ENCODE measurements at regions not wholly inside any gene's neighbourhood (a gene's known extent, or its start where the extent isn't known, plus 50 kb on each side); places are given as distances from the start of the nearest gene placed in this dataset.
"Not testable (repeated sequence)": the region's sequence is repeated elsewhere in the genome, so short reads cannot be mapped to it uniquely, and the experiment has no call there.

DNA sequence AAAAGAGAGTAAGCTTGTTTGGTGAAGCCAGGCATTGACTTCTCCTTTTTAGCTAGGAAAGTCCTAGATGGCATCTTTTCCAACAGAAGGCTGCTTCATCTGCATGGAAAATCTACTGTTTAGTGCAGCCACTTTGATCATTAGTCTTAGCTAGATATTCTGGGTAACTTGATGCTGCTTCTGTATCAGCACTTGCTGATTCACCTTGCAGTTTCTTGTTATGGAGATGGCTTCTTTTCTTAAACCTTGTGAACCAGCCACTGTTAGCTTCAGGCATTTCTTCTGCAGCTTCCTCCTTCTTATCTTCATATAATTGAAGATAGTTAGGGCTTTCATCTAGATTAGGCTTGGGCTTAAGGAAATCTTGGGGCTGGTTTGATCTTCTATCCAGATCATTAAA is 639.7 kb downstream of the TDRD15 start:
- Histone ChIP-seq H3K4me1 (ENCODE audit: control insufficient read depth, insufficient read depth, low read length) (no peaks in the 10 kb centered on the region), H3K9ac (ENCODE audit: low read length) (no peak overlapping the region), H3K9me3 (ENCODE audit: control insufficient read depth, low read length) (peaks cover 5% of the 10 kb centered on the region), H3K27me3 (replicated peaks; ENCODE audit: control insufficient read depth, insufficient read depth, low read length) (no peaks in the 10 kb centered on the region), H3K4me3 (ENCODE audit: low read length) (no peak overlapping the region), H3K36me3 (ENCODE audit: control insufficient read depth, insufficient read depth, low read length, severe bottlenecking) (no peaks in the 10 kb centered on the region)
- no peak for DNase-seq (ENCODE audit: low read depth)

DNA sequence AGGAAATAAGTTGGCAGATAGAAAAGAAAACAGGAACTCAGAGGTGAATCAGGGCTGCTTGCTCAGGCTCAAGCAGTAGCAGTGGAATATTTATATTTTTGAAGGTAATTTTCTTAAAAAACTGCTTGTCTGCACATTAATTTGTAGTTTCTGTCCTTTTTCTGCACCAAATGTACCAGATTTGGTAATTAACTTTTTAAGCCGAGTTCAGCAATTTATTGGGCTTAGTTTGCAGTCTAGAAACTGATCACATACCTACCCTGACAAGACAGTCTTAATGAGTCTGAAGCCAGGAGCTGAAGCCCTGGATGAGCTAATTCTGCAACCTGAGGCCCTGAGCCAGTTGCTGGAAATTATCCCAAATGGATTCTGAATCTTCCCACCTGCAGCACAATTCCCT is 647.0 kb downstream of the TDRD15 start:
- H3K27me3 ChIP-seq (replicated peaks; ENCODE audit: control insufficient read depth, insufficient read depth, low read length), result no peaks in the 10 kb centered on the region
- H3K4me1 ChIP-seq (ENCODE audit: control insufficient read depth, insufficient read depth, low read length), result peaks cover 21% of the 10 kb centered on the region
- DNase-seq (ENCODE audit: low read depth), result no peak
- H3K4me3 ChIP-seq (ENCODE audit: low read length), result no peak overlapping the region
- no peaks in the 10 kb centered on the region for H3K36me3 ChIP-seq (ENCODE audit: control insufficient read depth, insufficient read depth, low read length, severe bottlenecking)
- H3K9me3 ChIP-seq (ENCODE audit: control insufficient read depth, low read length), result no peaks in the 10 kb centered on the region
- H3K9ac ChIP-seq (ENCODE audit: low read length), result no peak overlapping the region

DNA sequence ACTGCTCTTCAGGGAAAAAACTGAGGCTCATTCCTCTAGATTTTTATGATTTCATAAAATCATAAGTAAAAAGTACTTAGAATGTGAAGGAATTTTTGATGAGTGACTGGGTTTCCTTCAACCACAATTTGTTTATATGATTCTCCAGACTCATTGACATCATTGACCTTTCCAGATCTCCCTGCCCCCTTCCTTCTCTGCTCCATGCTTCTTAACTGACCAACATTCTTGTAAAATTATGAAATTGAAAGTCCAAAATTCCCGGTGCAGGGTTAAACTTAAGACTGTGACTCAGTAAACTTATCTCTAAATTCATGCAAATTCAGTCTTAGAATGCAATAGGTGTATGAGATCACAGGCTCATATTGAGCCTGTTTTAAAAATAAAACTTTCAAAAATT is 648.9 kb downstream of the TDRD15 start:
- peak; percentile 61 for DNase-seq (ENCODE audit: low read depth)
- no peak overlapping the region for H3K9ac ChIP-seq (ENCODE audit: low read length)
- H3K27me3 ChIP-seq (replicated peaks; ENCODE audit: control insufficient read depth, insufficient read depth, low read length), result no peaks in the 10 kb centered on the region
- H3K9me3 ChIP-seq (ENCODE audit: control insufficient read depth, low read length), result no peaks in the 10 kb centered on the region
- no peak overlapping the region for H3K4me3 ChIP-seq (ENCODE audit: low read length)
- peaks cover 21% of the 10 kb centered on the region for H3K4me1 ChIP-seq (ENCODE audit: control insufficient read depth, insufficient read depth, low read length)
- H3K36me3 ChIP-seq (ENCODE audit: control insufficient read depth, insufficient read depth, low read length, severe bottlenecking), result no peaks in the 10 kb centered on the region

DNA sequence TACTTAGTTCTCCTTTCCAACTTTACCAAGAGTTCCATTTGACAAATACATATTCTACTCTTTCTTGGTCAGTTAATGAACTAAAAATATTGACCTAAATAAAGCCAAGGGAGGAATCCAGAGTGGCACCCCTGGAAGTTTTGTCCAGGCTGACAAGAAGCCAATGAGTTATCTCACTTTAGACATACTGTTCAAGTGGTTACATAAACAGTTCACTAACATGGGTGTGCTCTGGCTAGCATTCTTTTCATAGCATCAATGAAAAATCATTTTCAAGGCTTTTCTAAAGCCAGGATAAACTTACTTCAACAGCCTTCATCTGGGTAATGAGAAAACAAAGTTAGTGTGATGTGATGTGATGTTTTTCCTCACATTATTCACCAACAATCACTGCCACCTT is 649.4 kb downstream of the TDRD15 start:
- Histone ChIP-seq H3K9ac (ENCODE audit: low read length) (no peak overlapping the region), H3K36me3 (ENCODE audit: control insufficient read depth, insufficient read depth, low read length, severe bottlenecking) (no peaks in the 10 kb centered on the region), H3K4me1 (ENCODE audit: control insufficient read depth, insufficient read depth, low read length) (peaks cover 21% of the 10 kb centered on the region), H3K9me3 (ENCODE audit: control insufficient read depth, low read length) (no peaks in the 10 kb centered on the region), H3K27me3 (replicated peaks; ENCODE audit: control insufficient read depth, insufficient read depth, low read length) (no peaks in the 10 kb centered on the region), H3K4me3 (ENCODE audit: low read length) (no peak overlapping the region)
- DNase-seq (ENCODE audit: low read depth), result peak; percentile 27

DNA sequence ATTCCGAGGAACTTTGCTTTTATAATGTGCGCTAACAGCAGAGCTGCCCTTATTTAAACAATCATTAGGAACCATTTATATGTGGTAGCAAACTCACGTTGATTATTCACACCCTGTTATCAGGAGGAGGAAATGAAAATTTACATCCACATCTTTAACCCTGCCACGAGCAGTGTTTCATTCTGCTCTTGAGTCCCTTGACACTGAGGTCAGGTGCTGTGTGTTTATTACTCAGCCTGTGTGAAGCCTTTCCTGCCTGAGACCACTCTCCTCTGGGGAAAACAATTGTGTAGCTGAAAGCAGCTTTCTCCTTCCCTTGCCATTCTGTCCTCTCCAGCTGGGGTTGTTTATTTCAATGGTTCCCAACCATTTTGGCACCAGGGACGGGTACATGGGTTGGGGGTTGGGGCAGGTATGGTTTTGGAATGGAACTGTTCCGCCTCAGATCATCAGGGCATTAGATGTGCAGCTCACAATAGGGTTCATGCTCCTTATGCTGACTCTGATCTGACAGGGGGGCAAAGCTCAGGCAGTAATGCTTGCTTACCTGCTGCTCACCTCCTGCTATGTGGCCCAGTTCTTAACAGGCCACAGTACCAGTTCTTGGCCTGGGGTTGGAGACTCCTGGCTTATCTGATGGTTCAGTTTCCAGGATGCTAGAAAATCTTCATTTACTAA is 651.1 kb downstream of the TDRD15 start:
- Histone ChIP-seq H3K9me3 (ENCODE audit: control insufficient read depth, low read length) (no peaks in the 10 kb centered on the region), H3K4me3 (ENCODE audit: low read length) (no peak overlapping the region), H3K27me3 (replicated peaks; ENCODE audit: control insufficient read depth, insufficient read depth, low read length) (no peaks in the 10 kb centered on the region), H3K4me1 (ENCODE audit: control insufficient read depth, insufficient read depth, low read length) (peaks cover 21% of the 10 kb centered on the region), H3K9ac (ENCODE audit: low read length) (no peak overlapping the region), H3K36me3 (ENCODE audit: control insufficient read depth, insufficient read depth, low read length, severe bottlenecking) (no peaks in the 10 kb centered on the region)
- no peak for DNase-seq (ENCODE audit: low read depth)

DNA sequence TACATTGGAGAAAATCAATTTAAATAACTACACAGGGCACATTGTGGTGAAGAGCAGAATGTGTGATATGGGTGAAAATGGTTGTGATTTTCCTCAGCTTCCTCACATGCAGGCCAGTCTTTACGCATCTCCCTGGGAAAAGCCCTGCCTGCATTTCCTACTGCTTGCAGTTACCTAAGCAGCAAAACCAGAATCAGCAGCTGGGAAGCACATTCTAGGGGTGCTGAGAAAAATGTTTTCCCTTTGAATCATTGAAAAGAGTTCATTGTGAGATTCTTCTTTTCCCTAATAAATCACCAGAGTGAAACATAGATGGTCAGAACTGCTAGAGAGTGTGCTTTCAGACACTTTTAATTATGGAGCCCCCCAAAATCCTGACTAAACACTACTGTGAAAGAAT is 656.0 kb downstream of the TDRD15 start:
- no peaks in the 10 kb centered on the region for H3K9me3 ChIP-seq (ENCODE audit: control insufficient read depth, low read length)
- H3K4me3 ChIP-seq (ENCODE audit: low read length), result no peak overlapping the region
- H3K36me3 ChIP-seq (ENCODE audit: control insufficient read depth, insufficient read depth, low read length, severe bottlenecking), result no peaks in the 10 kb centered on the region
- no peak overlapping the region for H3K9ac ChIP-seq (ENCODE audit: low read length)
- H3K4me1 ChIP-seq (ENCODE audit: control insufficient read depth, insufficient read depth, low read length), result no peaks in the 10 kb centered on the region
- no peaks in the 10 kb centered on the region for H3K27me3 ChIP-seq (replicated peaks; ENCODE audit: control insufficient read depth, insufficient read depth, low read length)
- DNase-seq (ENCODE audit: low read depth), result no peak

DNA sequence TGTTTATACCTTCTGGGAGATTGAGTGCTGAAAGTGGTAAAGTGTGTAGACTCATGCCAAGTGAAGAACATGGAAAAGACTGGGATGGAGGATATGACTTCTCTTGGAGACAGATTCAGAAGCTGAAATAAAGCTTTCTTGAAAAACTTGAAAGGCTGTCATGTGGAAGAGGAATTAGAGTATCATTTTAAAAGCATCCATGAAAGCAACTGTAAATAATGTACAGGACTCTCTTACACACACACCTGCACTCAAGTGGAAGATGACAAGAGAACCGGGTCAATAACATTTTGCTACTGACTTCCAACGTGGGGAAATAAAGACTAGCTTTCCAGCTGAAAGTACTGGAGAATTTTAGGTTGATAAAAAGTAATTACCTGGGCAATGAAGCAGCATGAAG is 658.2 kb downstream of the TDRD15 start:
- DNase-seq (ENCODE audit: low read depth), result no peak
- H3K4me1 ChIP-seq (ENCODE audit: control insufficient read depth, insufficient read depth, low read length), result no peaks in the 10 kb centered on the region
- no peak overlapping the region for H3K9ac ChIP-seq (ENCODE audit: low read length)
- H3K36me3 ChIP-seq (ENCODE audit: control insufficient read depth, insufficient read depth, low read length, severe bottlenecking), result no peaks in the 10 kb centered on the region
- no peak overlapping the region for H3K4me3 ChIP-seq (ENCODE audit: low read length)
- no peaks in the 10 kb centered on the region for H3K9me3 ChIP-seq (ENCODE audit: control insufficient read depth, low read length)
- H3K27me3 ChIP-seq (replicated peaks; ENCODE audit: control insufficient read depth, insufficient read depth, low read length), result no peaks in the 10 kb centered on the region

DNA sequence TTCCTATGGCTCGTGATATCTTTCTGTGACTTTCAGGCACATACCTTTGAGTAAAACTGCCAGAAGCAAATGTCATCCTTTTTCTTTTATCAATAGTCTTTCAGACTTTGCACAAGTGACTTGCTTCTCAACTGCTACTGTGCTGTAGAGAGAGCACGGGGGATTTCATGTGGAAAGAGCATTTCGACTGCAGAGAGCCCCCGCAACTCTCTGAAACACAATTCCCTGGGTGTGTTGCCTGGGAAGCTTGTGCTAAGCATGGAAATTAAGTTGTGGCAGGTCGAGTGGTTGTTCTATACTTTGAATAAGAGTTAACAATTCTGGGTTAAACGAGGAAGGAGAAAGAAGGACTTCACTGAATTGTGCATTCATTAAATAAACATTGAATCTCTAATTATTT is 659.1 kb downstream of the TDRD15 start:
- Histone ChIP-seq H3K4me1 (ENCODE audit: control insufficient read depth, insufficient read depth, low read length) (no peaks in the 10 kb centered on the region), H3K9me3 (ENCODE audit: control insufficient read depth, low read length) (no peaks in the 10 kb centered on the region), H3K27me3 (replicated peaks; ENCODE audit: control insufficient read depth, insufficient read depth, low read length) (no peaks in the 10 kb centered on the region), H3K36me3 (ENCODE audit: control insufficient read depth, insufficient read depth, low read length, severe bottlenecking) (no peaks in the 10 kb centered on the region), H3K9ac (ENCODE audit: low read length) (no peak overlapping the region), H3K4me3 (ENCODE audit: low read length) (no peak overlapping the region)
- DNase-seq (ENCODE audit: low read depth), result no peak

DNA sequence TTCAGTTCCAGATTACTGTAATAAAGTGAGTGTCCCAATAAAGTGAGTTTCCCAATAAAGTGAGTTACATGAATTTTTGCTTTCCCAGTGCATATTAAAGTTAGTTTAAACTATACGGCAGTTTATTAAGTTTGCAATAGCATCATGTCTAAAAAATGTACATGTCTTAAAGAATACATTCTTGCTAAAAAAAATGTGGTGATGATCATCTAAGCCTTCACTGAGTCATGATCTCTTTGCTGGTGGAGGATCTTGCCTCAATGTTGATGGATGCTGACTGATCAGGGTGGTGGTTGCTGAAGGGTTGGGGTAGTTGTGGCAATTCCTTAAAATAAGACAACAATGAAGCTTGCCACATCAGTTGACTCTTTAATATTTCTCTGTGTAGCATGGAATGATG is 664.2 kb downstream of the TDRD15 start:
- H3K9ac ChIP-seq (ENCODE audit: low read length), result no peak overlapping the region
- H3K9me3 ChIP-seq (ENCODE audit: control insufficient read depth, low read length), result no peaks in the 10 kb centered on the region
- H3K4me1 ChIP-seq (ENCODE audit: control insufficient read depth, insufficient read depth, low read length), result no peaks in the 10 kb centered on the region

DNA sequence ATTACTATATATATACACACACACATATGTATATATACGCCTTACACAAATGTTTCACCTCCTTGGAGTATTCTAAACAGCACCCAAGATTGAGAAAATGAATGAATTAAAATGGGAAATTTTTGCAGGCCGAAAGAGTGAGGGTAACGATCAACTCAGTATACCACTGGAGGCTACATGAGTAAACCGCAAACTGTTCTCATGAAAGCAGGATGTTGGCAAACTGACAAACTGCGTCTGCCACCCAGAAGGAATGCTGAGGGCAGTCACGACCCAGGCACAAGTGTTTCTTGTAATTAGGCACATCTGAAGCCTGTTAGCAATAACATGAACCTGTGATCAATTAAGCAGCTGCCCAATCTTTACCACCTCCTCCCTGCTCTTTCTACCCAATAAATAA is 666.5 kb downstream of the TDRD15 start:
- not testable (repeated sequence) for H3K9ac ChIP-seq (ENCODE audit: low read length); H3K4me3 ChIP-seq (ENCODE audit: low read length); H3K27me3 ChIP-seq (replicated peaks; ENCODE audit: control insufficient read depth, insufficient read depth, low read length); H3K36me3 ChIP-seq (ENCODE audit: control insufficient read depth, insufficient read depth, low read length, severe bottlenecking); H3K4me1 ChIP-seq (ENCODE audit: control insufficient read depth, insufficient read depth, low read length); H3K9me3 ChIP-seq (ENCODE audit: control insufficient read depth, low read length)
- DNase-seq (ENCODE audit: low read depth), result peak; percentile 15

More for the DNA sequence above, 664.2 kb downstream of the TDRD15 start:
- peak; percentile 41 for DNase-seq (ENCODE audit: low read depth)
- Histone ChIP-seq H3K27me3 (replicated peaks; ENCODE audit: control insufficient read depth, insufficient read depth, low read length) (no peaks in the 10 kb centered on the region), H3K36me3 (ENCODE audit: control insufficient read depth, insufficient read depth, low read length, severe bottlenecking) (no peaks in the 10 kb centered on the region), H3K4me3 (ENCODE audit: low read length) (no peak overlapping the region)

DNA sequence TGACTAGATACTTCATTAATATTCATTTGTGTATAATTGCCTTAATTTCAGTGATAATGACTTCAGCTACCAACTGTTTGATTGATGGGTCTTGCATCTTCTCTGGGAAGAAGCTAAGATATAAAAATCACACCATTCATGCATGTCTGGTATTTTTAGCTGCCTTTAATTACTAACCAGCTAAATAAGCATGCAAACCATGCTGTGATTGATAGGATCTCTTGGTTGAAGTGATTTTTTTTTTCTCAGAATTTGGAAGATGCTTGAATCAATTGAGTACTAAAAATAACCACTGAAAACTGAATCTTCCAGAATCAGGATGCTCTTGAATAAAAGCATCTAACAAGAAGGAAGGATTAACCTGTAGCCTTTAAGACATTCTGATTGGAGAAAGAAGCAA is 668.8 kb downstream of the TDRD15 start:
- H3K36me3 ChIP-seq (ENCODE audit: control insufficient read depth, insufficient read depth, low read length, severe bottlenecking), result no peaks in the 10 kb centered on the region
- H3K4me3 ChIP-seq (ENCODE audit: low read length), result no peak overlapping the region
- no peak overlapping the region for H3K9ac ChIP-seq (ENCODE audit: low read length)
- no peak for DNase-seq (ENCODE audit: low read depth)
- no peaks in the 10 kb centered on the region for H3K27me3 ChIP-seq (replicated peaks; ENCODE audit: control insufficient read depth, insufficient read depth, low read length)
- no peaks in the 10 kb centered on the region for H3K9me3 ChIP-seq (ENCODE audit: control insufficient read depth, low read length)
- H3K4me1 ChIP-seq (ENCODE audit: control insufficient read depth, insufficient read depth, low read length), result no peaks in the 10 kb centered on the region

DNA sequence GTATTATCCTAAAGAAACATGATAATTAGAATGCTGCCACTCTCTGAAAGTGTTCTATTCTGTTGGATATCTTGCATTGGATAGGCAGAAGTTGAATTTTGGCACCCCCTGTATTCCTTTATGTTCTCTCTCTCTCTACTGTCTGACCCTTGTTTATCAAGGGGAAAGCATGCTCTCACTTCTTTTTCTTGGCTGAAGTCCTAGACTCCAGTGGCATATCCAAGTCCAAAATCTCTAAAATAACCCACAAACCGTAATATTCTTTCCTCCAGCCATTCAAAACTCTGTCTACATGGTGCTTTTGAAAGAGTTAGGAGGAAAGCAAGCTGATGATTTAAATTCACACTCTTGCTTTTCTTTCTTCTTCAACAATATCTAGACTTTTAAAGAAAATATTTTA is 669.7 kb downstream of the TDRD15 start:
- Histone ChIP-seq H3K9me3 (ENCODE audit: control insufficient read depth, low read length) (no peaks in the 10 kb centered on the region), H3K4me1 (ENCODE audit: control insufficient read depth, insufficient read depth, low read length) (no peaks in the 10 kb centered on the region), H3K27me3 (replicated peaks; ENCODE audit: control insufficient read depth, insufficient read depth, low read length) (no peaks in the 10 kb centered on the region), H3K36me3 (ENCODE audit: control insufficient read depth, insufficient read depth, low read length, severe bottlenecking) (no peaks in the 10 kb centered on the region), H3K9ac (ENCODE audit: low read length) (no peak overlapping the region), H3K4me3 (ENCODE audit: low read length) (no peak overlapping the region)
- DNase-seq (ENCODE audit: low read depth), result peak; percentile 31
